Spleen (tissue), 7 donors: ENCODE measurements at regions not wholly inside any gene's neighbourhood (a gene's known extent, or its start where the extent isn't known, plus 50 kb on each side); places are given as distances from the start of the nearest gene placed in this dataset.

Experiments used
- POLR2AphosphoS5 ChIP-seq, 3 donors: sonication (generic); formaldehyde crosslinking; IDR thresholded peaks; one replicate each; pipeline ENCODE4 v1.5.1; 2017; ENCODE audit warnings: antibody characterized with exemption in 3 of 3
- TF ChIP-seq, protein P1 (sequence below), 11 experiments: fragments of 200-600 bp in 7 of 11; fragments of 450-650 bp in 4 of 11; sonication (generic) in 4 of 11; IDR thresholded peaks in 8 of 11; conservative IDR thresholded peaks in 3 of 11; 1 replicate in 7 of 11; 2 replicates in 4 of 11; pipeline versions ENCODE4 v1.4.0 to v1.8.0; 2016 to 2021; ENCODE audit warnings: antibody characterized with exemption in 11 of 11, inconsistent platforms in 4 of 11, mild to moderate bottlenecking in 1 of 11
- donor health status: DM: no; HTN: no; CAD: no; lungs with moderate emphysema.
- donor health status: DM: no; HTN: no; CAD: no.
- donor health status: DM: no; HTN: no; CAD: no.

DNA sequence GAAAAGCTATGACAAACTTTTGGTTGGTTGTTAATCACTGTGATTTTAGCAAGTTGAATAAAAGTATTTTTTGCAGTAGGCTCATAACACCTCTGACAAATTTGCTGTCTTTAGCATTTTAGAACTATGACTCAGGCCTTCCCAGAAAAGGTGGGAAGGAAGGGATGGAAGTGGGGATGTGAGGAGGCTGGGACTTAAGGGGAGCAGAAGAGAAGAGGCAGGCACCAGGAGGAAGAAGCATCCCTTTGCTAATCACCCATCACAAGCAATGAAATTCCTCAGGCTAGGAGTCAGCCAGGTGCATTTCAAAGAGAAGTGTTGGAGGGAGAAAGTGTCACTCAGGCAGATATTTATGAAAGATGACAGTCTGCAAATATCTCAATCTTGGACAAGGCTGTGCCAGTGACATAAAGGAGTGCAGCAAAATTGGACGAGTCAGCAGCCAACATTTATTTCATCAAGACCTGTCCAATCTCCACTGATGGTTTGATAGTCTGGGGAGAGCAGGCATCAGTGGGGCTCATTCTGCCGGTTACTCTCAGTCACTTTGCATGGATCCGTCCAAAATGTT lies 337.3 kb upstream of the ARRDC4 start:
- TF ChIP-seq, protein P1, sequence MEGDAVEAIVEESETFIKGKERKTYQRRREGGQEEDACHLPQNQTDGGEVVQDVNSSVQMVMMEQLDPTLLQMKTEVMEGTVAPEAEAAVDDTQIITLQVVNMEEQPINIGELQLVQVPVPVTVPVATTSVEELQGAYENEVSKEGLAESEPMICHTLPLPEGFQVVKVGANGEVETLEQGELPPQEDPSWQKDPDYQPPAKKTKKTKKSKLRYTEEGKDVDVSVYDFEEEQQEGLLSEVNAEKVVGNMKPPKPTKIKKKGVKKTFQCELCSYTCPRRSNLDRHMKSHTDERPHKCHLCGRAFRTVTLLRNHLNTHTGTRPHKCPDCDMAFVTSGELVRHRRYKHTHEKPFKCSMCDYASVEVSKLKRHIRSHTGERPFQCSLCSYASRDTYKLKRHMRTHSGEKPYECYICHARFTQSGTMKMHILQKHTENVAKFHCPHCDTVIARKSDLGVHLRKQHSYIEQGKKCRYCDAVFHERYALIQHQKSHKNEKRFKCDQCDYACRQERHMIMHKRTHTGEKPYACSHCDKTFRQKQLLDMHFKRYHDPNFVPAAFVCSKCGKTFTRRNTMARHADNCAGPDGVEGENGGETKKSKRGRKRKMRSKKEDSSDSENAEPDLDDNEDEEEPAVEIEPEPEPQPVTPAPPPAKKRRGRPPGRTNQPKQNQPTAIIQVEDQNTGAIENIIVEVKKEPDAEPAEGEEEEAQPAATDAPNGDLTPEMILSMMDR (IDR thresholded peaks at IDR 0.05 in 8 of 11, conservative IDR thresholded peaks at IDR 0.05 in 3 of 11), result no peak
- TF ChIP-seq POLR2AphosphoS5 (IDR thresholded peaks at IDR 0.05), result no peak
